Stimulated activated CD4-positive, alpha-beta T cell treated with anti-CD3 and anti-CD28 coated beads, TNF-alpha, amount 100 ng/mL, for 4 hours (primary cell): ENCODE measurements at regions not wholly inside any gene's neighbourhood (a gene's known extent, or its start where the extent isn't known, plus 50 kb on each side); places are given as distances from the start of the nearest gene placed in this dataset.
"Not testable (repeated sequence)": the region's sequence is repeated elsewhere in the genome, so short reads cannot be mapped to it uniquely, and the experiment has no call there.

Source experiments
- DNase-seq, 3 experiments: peaks; one replicate each; pipeline ENCODE4 v3.0.0-alpha.2; 2020; ENCODE audit warnings: low read depth in 3 of 3

- no peak for DNase-seq
Observed at GRCh38 chr11:67776852-67777520, 102.6 kb upstream of the ALDH3B2 start.

GRCh38 chr11:67774175-67774574, 99.8 kb upstream of the ALDH3B2 start:
- DNase-seq: not testable (repeated sequence)

GRCh38 chr11:67768001-67768730, 93.7 kb upstream of the ALDH3B2 start:
- not testable (repeated sequence) for DNase-seq

GRCh38 chr11:67761211-67761610, 86.8 kb upstream of the ALDH3B2 start:
- DNase-seq: not testable (repeated sequence)

- not testable (repeated sequence) for DNase-seq
Observed at GRCh38 chr11:67759321-67759720, 84.9 kb upstream of the ALDH3B2 start.

- DNase-seq: not testable (repeated sequence)
Observed at GRCh38 chr11:67758467-67758866, 84.0 kb upstream of the ALDH3B2 start.

GRCh38 chr11:67758009-67758408, 83.6 kb upstream of the ALDH3B2 start:
- not testable (repeated sequence) for DNase-seq

- DNase-seq: not testable (repeated sequence)
Observed at GRCh38 chr11:67753820-67754219, 79.4 kb upstream of the ALDH3B2 start.

- no peak for DNase-seq
Observed at GRCh38 chr11:67745181-67745726, 70.8 kb upstream of the ALDH3B2 start.

- not testable (repeated sequence) for DNase-seq
Observed at GRCh38 chr11:67744231-67744630, 69.8 kb upstream of the ALDH3B2 start.

GRCh38 chr11:67738231-67738630, 63.8 kb upstream of the ALDH3B2 start:
- not testable (repeated sequence) for DNase-seq

GRCh38 chr11:67737562-67738080, 63.2 kb upstream of the ALDH3B2 start:
- DNase-seq: not testable (repeated sequence)

- peak in 2 of 3 experiments; percentile 17 to 19 for DNase-seq
Observed at GRCh38 chr11:67732045-67732787, 57.8 kb upstream of the ALDH3B2 start.

- no peak for DNase-seq
Observed at GRCh38 chr11:67731583-67731982, 57.2 kb upstream of the ALDH3B2 start.

- DNase-seq: not testable (repeated sequence)
Observed at GRCh38 chr11:67728163-67728571, 53.7 kb upstream of the ALDH3B2 start.

- DNase-seq: peak in 1 of 3 experiments; percentile 24
Observed at GRCh38 chr11:67727066-67728040, 52.9 kb upstream of the ALDH3B2 start.
